Left colon (tissue), 2 donors: ENCODE measurements at regions not wholly inside any gene's neighbourhood (a gene's known extent, or its start where the extent isn't known, plus 50 kb on each side); places are given as distances from the start of the nearest gene placed in this dataset.
"Not testable (repeated sequence)": the region's sequence is repeated elsewhere in the genome, so short reads cannot be mapped to it uniquely, and the experiment has no call there.

ENCODE experiments used
- ATAC-seq: fragments of 200-7000 bp; cut with Tn5 transposase; one replicate; pipeline ENCODE4 v1.9.1; 2020; ENCODE audit warnings: mild to moderate bottlenecking, moderate library complexity
- DNase-seq, 2 donors: peaks; one replicate each; pipeline ENCODE4 v3.0.0-alpha.2; 2020
- intact Hi-C, 2 donors: fragments of 100-400 bp; cut with DNase I in 1 of 2; cut with micrococcal nuclease in 1 of 2; formaldehyde crosslinking; loops; one replicate each; pipeline versions ENCODE4 v1.11.2 to v1.14.0; 2022; cut with DNase I, micrococcal nuclease
- donor health status: DM: no; HTN: no; CAD: no.
- donor health status: DM: yes; HTN: yes; CAD: no.

GRCh38 chr20:5663396-5663795 is 52.6 kb upstream of the GPCPD1 start:
- no peak for ATAC-seq
- DNase-seq = no peak
- intact Hi-C loops = no loop called here

- intact Hi-C loops = no loop called here
- DNase-seq = no peak
- no peak for ATAC-seq
Observed at GRCh38 chr20:5662769-5663168, 52.0 kb upstream of the GPCPD1 start.

DNA sequence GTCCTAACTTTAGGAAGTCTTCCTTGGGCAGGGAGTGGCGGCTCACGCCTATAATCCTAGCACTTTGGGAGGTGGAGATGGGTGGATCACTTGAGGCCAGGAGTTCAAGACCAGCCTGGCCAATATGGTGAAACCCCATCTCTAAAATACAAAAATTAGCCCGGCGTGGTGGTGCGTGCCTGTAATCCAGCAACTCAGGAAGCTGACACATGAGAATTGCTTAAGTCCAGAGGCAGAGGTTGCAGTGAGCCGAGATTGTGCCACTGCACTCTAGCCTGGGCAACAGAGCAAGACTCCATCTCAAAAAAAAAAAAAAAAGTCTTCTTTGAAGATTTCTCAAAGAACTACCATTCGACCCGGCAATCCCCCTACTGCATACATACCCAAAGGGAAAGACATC is 50.0 kb upstream of the GPCPD1 start:
- DNase-seq, intact Hi-C loops, ATAC-seq: not testable (repeated sequence)
